HG03108 (cell line): ENCODE measurements at regions not wholly inside any gene's neighbourhood (a gene's known extent, or its start where the extent isn't known, plus 50 kb on each side); places are given as distances from the start of the nearest gene placed in this dataset.

ENCODE experiments used
- ATAC-seq: cut with Tn5 transposase; IDR thresholded peaks from one replicate; pipeline ENCODE4 v1.9.1; 2021; ENCODE audit warnings: moderate library complexity; ENCODE audit not compliant: unreplicated experiment

DNA sequence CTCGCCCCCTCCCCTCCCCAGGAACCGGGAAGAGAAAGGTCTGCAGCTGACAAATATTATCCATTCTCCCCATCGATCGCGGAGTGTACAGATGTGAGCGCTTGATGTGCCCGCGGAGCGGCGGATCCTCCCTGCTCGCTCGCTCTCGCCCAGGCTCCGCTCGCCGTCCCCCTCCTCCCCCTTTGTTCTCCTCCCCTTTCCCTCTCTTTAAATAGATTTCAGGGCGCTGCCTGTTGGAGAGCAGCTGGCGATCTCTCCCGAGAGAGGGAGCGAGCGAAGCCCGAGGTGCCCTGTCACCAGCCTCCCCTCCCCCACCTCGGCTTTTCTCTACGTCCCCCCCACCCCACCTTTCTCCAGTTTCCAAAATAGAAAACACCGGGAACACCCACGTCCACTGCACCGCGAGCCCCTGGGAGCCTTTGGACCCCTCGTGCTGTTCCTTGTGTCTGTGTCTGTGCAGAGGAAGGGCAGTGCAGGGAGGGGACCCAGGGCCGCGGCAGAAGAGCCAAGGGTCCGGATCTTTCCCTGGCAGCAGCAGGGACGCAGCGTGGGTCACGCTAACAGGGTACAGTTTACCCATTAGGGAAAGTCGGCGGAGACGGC, 56.6 kb upstream of the BCOR start:
- ATAC-seq: no peak

GRCh38 chrX:40153345-40154249, 55.8 kb upstream of the BCOR start:
- peak; percentile 55 for ATAC-seq

DNA sequence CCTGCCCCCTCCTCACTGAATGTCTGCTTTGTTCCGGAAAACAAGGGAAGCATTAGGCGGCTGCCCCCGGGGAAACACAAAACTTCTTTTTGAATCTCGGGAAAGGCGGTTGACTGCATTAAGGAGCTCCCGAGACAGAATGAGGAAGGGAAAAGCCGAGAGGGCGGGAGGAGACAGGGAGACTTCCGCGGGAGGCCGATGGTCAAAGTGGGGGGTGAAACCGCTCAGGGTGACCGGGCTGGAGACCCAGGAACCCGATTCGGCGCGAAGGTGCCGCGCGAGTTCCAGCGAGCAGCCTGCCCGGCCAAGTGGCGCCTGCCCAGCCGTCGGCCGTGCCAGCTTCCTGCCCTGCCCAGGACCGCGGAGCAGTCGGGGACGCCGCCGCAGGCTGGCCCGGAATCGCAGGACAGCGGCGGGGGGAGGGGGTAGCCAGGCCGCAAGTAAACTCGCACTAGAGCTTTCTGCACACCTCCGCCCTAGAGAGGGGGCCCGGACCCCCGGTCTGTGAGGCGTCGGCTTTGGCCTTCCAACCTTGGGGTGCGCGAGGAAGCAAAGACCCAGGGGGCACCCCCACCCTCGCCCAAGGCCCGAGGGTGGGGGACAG, 55.1 kb upstream of the BCOR start:
- ATAC-seq: no peak

GRCh38 chrX:40152173-40152711, 54.5 kb upstream of the BCOR start:
- ATAC-seq: no peak

DNA sequence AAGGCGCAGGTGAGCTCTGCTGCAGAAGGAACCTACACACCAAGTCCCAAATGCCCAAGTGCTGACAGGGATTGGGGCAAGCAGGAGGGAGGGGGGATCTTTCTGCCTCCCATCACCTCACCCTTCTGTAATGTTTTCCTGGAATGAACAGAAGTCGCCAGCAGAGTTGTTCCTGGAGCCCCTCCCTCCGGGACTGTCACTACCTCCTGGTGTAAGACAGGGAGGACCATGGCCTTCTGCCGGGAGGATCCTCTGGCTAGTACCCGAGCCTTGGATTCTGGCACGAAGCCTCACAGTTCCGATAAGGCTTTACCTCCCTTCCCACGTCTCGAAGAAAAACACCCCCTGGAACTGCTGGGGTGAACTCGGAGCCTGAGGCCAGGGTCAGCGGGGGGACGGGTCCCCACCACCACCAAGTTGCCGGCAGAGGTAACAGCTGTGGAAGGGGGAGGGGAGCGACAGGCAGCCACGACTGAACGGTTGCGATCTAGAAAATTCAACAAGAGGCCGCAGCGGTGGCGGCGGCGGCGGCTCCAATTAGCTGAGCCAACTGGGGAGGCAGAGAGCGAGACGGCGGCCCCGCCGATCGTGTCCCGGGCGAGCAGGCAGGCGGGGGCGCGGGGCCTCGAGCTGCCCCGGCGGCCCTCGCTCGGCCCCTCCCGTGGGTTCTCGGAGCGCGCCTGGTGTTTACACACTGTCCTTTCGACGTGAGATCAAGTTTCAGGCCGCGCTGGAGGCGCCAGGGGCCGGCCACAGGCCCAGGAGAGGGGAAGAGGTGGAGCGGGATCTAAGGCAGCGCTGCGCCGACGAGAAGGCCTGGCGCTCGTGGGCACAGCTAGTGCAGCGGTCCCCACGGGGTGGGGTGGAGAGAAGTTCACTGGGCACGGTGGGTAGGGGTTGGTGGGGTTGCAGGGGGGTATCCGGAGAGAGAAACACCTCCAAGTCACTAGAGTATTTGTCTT, 53.7 kb upstream of the BCOR start:
- no peak for ATAC-seq

DNA sequence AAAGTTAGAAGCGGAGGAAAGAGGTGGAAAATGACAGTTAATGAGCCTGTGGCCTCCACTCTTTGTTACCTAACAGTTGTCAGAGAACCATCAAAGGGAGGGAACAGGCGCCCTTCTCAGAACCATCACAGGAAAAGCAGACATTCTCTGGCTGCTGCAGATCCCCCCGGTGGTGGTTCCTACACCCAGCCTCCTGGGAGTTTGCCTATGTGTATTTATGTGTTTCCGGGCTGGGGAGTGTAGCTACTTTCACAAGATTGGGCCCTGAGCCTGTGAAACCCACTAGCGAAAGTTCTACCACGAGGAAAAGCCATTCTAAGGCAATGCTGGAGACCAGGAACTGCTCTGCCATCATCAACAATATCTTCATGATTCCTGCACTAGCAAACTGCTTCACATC, 52.7 kb upstream of the BCOR start:
- no peak for ATAC-seq

GRCh38 chrX:40149286-40150175, 51.8 kb upstream of the BCOR start:
- ATAC-seq: no peak

DNA sequence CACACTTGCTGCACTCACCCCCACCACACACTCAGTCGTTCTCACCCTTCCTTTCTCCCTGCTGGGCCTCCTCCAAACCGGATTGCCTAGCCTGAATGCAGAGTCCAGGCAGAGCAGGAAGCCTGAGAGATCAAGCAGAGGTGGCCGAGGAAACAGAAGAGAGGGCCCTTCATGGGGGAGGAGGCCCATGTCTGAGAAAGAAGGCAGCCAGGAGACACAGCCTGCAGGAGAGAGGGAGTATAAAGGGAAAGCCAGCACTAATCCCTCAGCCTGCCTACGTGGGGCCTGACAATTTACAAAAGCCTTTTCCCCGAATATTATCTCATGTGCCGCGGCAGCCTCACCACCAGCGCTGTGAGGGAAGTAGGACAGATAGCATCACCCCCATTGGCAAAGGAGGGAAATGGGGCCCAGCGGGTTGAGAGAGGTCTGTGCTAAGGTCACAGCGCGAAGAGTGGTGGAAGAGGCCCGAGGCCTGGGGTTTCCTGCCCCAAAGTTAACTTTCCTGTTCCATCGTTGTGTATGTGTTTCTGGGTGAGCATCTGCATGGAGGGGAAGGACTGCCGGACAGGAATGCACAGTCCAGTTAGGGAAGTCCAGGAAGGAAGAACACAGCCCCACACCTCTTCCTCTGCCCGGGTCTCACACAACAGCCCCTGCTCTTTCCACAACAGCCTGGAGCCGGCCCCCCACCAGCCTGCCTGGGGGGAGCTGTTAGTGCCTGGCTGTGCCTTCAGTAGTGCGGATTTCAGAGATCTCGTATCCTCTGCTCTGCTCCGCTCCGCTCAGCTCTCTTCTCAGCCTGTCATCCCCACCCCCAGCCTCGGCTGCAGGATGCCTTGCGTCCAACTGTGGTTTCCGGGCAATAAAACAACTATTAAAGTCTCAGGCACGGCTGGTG, 50.9 kb upstream of the BCOR start:
- no peak for ATAC-seq

DNA sequence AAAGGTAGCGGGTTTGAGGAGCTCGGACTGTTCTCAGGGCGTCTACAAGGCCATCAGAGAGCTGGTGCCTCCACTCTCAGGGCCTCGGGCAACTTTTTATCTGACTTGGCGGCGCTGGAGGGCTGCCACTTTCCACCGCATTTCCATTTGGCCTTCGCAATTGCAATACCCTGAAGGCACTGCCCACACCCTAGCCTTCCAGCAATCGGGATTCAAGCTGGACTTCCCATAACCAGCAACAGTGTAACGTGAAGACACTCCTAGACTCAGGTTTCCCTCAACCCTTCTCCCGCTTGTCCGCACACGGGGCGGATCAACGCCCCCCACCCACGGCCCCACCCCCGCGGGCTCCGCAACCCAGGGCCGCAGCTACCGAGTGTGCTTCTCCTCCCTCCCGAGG, 50.2 kb upstream of the BCOR start:
- ATAC-seq: no peak
